GM18861 (cell line): ENCODE measurements at regions not wholly inside any gene's neighbourhood (a gene's known extent, or its start where the extent isn't known, plus 50 kb on each side); places are given as distances from the start of the nearest gene placed in this dataset.

Experiments
- ATAC-seq: cut with Tn5 transposase; IDR thresholded peaks from one replicate; pipeline ENCODE4 v1.9.1; 2021; ENCODE audit not compliant: unreplicated experiment

DNA sequence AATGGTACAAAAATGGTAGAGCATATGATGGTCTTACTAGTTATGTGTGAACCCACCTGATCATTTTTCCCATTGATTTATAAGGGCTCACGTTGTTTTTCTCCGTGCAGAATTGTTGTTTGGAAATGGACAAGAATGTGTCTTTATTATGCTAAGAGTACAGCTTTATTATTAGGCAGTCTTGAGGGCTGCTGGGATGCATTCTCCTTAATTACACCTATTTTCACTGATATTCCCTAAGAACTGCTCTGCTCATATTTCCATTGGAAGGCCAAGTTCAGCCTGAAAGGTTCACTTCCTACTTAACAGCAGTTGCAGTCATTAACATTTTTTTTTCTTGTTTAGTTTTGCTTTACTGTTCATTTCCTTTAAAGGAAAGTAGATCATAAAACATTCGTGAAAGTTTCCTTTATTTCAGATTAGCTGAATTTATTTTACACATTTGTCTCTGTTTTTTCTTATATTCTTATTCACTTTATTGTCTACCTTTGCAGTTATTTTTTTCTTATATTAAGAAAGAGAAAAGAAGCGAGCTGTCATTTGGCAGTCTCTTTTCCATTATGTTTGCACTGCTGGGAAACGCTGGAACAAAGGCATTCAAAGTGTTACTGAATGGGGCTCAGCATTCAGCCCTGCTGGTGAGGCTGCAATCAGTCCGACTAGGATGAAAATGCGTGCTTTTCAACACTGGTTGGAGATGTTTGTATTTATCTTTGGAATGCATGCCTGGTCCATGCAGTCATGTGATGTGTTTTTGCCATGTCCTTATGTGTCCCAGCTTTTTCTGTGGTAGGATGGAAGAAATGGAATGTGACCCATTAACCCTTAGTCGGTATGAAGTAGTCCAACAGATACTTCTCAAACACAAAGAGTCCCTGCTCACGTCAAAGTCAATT is 602.7 kb upstream of the ZNF608 start:
- ATAC-seq, result no peak

GRCh38 chr5:125357660-125358059 is 611.2 kb upstream of the ZNF608 start:
- ATAC-seq, result no peak

DNA sequence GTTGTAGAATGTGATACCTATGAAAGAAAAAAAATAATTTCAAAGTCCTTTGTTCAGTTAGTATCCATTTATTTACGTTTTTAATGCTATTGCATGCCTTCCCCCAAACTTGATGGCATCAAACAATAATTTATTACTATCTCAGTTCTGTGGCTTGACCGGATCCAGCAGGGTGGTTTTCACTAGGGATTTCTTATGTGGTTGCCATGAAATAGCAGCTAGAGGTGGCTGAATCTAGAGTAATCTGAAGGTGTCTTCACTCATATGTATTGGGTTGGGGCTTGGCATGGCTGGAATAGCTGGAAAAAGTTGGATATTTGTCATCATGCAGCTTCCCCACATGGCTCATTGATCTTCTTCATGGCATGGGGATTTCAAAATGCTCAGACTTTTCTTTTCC is 619.3 kb upstream of the ZNF608 start:
- ATAC-seq, result no peak

DNA sequence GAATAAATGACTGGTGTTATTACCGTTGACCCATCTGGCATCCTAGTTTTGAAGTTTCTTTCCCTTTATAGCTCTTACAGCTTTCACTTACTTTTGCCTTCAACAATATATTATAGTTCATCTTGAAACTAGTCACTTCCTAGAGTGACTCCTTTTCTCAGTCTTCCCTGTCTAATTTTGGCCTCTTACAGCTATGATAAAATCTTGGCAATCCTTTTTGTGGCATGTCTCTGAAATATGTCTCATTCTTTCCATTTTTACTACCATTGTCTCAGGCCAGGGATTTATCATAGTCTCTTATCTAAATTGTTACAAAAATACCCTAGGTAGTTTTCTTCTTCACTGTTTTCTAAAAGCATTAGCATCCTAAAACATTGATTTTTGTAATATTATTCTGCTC is 621.3 kb upstream of the ZNF608 start:
- no peak for ATAC-seq

- no peak for ATAC-seq
Measured at GRCh38 chr5:125370461-125371205, 624.2 kb upstream of the ZNF608 start.

DNA sequence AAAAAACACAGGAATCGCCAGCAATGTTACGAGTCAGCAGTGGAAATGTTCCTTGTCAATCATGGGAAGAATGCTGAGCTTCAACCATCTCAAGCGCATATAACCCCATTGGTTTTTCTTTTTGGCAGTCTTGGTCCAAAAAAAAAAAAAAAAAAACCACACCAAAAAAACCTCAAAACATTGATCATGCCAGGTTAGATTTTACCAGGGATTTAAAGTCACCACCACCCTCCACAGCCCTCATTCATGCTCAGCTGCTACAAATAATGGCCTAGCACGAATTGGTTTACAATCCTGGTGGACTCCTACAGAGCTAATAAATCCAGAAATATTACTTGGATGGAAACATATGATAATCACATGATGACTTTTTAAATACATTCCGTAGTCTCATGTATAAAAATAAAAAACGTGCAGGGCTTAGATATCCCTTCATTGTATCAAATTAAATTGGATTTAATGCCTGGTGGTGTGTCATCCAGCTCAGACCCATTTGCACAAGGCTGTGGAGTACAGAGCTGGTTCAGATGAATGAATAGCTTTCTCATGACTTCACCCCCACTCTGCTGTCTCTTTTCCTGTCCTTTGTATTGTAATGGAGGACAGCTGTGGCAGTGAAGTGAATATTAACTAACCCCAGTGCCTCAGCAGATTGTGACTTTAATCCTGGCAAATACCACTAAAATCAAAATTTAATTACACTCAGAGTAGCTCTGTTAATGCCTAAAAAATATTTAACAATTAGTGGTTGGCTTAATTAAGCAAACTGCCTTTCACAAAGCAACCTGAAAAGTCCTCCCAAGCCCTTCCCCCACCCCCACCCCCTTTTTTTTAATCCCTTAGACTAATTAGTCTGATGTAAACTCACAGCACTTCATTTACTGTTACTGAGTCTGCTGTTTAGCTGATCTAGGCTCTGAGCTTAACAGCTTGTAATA is 626.5 kb upstream of the ZNF608 start:
- no peak for ATAC-seq

GRCh38 chr5:125375143-125375542 is 628.7 kb upstream of the ZNF608 start:
- ATAC-seq, result no peak

DNA sequence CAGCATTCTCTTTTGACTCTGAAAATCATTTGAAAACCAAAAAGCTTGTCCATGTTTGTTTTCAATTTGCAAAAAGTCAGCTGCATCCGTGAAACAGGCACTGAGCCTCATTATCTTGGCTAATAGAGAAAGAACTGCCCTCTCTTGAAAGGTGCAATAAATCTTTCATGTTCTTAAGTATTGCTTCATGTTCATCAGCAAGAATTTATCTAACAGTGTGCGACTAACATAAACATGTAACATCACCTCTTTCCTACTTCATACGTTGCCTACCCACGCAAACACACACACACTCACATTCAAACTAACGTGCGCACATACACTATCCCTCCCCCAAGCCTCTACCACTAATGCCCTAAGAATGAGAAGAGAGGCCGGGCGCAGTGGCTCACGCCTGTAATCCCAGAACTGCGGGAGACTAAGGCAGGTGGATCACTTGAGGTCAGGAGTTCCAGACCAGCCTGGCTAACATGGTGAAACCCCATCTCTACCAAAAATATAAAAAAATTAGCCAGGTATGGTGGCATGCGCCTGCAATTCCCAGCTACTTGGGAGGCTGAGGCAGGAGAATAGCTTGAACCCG is 629.7 kb upstream of the ZNF608 start:
- ATAC-seq, result no peak

GRCh38 chr5:125377141-125377540 is 630.7 kb upstream of the ZNF608 start:
- no peak for ATAC-seq

DNA sequence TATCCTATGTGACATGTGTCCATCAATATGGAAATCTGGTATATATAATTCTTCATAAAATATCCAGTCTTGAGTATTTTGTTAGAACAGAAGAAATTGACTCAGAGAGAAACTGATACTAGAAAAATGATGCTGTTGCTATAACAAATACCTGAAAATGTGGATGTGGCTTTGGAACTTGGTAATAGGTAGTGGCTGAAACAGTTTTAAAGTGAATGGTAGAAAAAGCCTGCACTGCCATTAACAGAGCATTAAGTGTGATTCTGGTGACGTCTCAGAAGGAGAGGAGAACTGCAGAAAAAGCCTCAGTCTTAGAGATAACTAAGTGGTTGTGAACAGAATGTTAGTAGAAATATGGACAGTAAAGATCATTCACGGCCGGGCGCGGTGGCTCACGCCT is 634.9 kb upstream of the ZNF608 start:
- no peak for ATAC-seq

GRCh38 chr5:125384071-125384470 is 637.6 kb upstream of the ZNF608 start:
- ATAC-seq, result no peak

DNA sequence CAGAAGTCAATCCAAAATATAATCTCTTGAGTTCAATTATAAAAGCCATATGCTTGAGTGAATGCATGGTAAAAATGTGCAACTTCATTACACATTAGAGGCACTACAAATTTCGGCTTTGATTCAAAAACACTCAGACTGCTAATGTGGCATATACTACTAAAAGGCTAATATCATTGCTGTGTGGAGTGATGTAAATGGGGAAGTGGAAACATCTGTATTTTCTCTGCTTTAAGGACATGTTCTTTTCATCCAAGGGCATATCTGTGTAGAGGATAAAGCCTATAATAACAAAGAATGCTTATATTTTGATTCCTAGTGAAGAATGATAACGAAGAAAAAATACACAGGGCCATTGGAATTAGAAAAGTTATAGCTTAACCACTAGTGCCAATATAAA is 643.9 kb upstream of the ZNF608 start:
- no peak for ATAC-seq

DNA sequence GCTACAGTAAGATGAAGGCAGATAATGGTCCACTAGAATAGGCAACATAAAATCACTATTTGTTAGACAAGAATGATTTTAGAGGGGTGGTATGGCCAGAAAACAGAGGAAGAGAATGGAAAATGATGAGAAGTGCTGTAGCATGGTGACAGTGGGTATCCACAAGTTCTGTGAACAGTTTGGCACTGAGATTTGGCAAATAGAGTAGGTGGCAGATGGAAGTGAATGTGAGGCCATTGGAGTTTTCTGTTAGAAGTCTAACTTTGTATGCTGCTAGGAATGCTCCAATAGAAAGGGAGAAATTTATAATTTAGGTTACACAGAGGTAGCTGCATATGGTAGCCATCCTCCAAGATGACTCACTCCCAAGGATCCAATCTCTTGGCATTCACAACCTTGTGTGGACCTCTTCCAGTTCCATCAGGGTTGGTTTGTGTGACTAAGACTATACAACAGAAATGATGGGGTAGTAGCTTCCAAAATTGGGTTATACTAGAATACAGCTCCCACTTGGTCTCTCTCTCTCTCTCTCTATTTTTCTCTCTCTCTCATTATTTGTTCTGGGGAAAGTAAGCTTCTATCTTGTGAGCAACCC is 646.9 kb upstream of the ZNF608 start:
- ATAC-seq, result no peak

DNA sequence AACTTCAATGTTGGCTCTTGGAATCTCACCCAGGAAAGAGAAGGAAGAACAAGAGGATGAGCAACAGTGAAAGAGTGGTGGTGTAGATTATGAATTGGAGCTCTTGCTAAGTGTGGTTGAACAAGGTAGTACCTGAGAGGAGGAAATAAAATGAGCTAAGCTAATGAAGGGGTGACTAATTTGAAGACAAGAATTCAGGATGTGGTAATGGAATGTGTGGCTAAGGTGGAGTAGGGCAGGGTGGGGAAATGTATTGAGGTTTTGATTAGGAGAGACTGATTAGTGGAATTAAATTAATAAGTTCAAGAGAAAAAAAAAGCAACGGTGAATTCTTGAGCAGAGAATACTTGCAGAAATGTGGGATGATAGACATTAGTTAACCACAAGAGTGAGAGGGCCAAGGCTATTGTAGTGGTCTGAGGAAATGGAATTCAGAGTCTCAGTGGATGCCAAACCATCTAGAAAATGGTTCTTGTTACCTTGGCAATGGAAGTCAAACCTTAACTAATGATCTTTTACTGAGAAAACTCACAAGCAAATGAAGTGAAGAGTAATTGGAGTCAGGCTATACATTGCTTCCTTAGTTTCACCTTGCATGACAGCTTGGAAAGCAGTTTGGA is 648.3 kb upstream of the ZNF608 start:
- no peak for ATAC-seq

DNA sequence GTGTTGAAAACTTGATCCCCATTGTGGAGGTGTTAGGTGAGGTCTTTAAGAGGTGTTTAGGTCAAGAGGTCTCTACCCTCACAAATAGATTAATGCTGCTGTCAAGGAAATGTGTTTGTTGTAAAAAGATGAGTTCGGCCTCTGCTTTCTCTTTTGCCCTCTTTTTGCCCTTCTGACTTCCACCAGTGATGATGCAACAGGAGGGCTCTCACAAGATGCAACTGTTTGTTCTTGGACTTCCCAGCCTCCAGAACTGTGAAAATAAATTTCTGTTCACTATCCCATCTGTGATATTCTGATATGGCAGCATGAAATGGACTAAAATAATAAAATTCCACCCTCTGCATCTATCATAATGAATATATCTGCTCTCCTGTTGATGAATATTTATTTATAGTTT is 650.0 kb upstream of the ZNF608 start:
- no peak for ATAC-seq

DNA sequence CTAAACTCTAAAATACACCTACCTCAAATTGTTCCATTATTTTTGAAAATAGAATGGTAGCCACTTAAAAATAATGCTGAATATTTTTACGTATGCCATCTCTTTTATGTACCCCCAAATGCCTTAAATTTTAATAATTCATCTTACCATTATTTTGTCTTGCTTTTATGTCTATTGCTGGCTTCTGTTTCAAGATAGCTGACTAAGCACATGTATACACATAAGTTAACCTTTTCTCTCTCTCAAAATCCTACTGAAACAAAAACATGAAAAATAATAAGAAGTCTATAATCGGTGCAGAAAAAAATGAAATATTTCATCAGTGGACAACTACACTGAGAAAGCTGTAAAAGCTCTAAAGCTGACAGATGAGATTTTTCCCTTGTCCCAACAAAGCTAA is 652.0 kb upstream of the ZNF608 start:
- ATAC-seq, result no peak

DNA sequence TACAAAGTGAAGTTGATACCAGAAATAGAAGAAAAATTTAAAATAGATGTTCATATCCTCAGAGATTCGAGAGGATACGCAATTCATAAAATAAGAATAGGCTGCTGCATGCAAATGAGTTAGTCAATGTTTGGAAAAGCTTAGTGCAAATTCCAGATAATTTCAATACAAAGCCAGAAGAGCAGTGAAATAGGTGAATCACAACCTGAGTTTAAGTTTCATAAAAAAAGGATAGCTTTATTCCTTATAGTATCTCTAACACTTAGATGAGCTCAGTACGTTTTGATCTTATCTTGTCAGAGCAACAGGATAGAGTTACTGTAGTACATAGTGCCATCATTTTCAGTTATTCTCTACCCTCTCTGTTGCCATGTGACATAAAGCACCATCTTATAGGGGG is 653.4 kb upstream of the ZNF608 start:
- no peak for ATAC-seq

GRCh38 chr5:125401724-125402622 is 655.5 kb upstream of the ZNF608 start:
- no peak for ATAC-seq

GRCh38 chr5:125402787-125403186 is 656.3 kb upstream of the ZNF608 start:
- no peak for ATAC-seq
